ENCODE measurements at regions not wholly inside any gene's neighbourhood (a gene's known extent, or its start where the extent isn't known, plus 50 kb on each side); places are given as distances from the start of the nearest gene placed in this dataset.

GRCh38 chr10:85316276-85316675, 987.9 kb downstream of the CCSER2 start:
- no peak for TF ChIP-seq ZNF75A (CRISPR knock-in tag; IDR thresholded peaks at IDR 0.05)
- TF ChIP-seq GTF2B (IDR thresholded peaks at IDR 0.05; ENCODE audit: extremely low read depth, insufficient read length): no peak
- TF ChIP-seq, protein P1, sequence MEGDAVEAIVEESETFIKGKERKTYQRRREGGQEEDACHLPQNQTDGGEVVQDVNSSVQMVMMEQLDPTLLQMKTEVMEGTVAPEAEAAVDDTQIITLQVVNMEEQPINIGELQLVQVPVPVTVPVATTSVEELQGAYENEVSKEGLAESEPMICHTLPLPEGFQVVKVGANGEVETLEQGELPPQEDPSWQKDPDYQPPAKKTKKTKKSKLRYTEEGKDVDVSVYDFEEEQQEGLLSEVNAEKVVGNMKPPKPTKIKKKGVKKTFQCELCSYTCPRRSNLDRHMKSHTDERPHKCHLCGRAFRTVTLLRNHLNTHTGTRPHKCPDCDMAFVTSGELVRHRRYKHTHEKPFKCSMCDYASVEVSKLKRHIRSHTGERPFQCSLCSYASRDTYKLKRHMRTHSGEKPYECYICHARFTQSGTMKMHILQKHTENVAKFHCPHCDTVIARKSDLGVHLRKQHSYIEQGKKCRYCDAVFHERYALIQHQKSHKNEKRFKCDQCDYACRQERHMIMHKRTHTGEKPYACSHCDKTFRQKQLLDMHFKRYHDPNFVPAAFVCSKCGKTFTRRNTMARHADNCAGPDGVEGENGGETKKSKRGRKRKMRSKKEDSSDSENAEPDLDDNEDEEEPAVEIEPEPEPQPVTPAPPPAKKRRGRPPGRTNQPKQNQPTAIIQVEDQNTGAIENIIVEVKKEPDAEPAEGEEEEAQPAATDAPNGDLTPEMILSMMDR (IDR thresholded peaks at IDR 0.05 in 2 of 3, conservative IDR thresholded peaks at IDR 0.05 in 1 of 3; ENCODE audit: insufficient read depth in 2 of 3, low read depth in 1 of 3, low read length in 3 of 3): no peak
- no peak for TF ChIP-seq BACH1 (tag; IDR thresholded peaks at IDR 0.05)
- no peak for TF ChIP-seq ZNF785 (CRISPR knock-in tag; IDR thresholded peaks at IDR 0.05)
- no peak for TF ChIP-seq CREM (IDR thresholded peaks at IDR 0.05; ENCODE audit: low read depth)
- TF ChIP-seq ESRRA (IDR thresholded peaks at IDR 0.05; ENCODE audit: borderline replicate concordance, low read depth): no peak
- no peak for TF ChIP-seq HDAC2 (IDR thresholded peaks at IDR 0.05)
- TF ChIP-seq POLR2AphosphoS5 (IDR thresholded peaks at IDR 0.05; ENCODE audit: control insufficient read depth, insufficient read depth, low read depth, low read length): no peak
- TF ChIP-seq TRIM24 (IDR thresholded peaks at IDR 0.05): no peak
- TF ChIP-seq TBL1XR1 (IDR thresholded peaks at IDR 0.05; ENCODE audit: low read length in 2 of 2): no peak
- TF ChIP-seq NUFIP1 (IDR thresholded peaks at IDR 0.05; ENCODE audit: partially characterized antibody): no peak

Measured in K562 (cell line).